ENCODE measurements at regions not wholly inside any gene's neighbourhood (a gene's known extent, or its start where the extent isn't known, plus 50 kb on each side); places are given as distances from the start of the nearest gene placed in this dataset.
"Not testable (repeated sequence)": the region's sequence is repeated elsewhere in the genome, so short reads cannot be mapped to it uniquely, and the experiment has no call there.

- no peak for DNase-seq
These were observed 355.3 kb downstream of the FGFR2 start for GRCh38 chr10:121242741-121243608.

DNA sequence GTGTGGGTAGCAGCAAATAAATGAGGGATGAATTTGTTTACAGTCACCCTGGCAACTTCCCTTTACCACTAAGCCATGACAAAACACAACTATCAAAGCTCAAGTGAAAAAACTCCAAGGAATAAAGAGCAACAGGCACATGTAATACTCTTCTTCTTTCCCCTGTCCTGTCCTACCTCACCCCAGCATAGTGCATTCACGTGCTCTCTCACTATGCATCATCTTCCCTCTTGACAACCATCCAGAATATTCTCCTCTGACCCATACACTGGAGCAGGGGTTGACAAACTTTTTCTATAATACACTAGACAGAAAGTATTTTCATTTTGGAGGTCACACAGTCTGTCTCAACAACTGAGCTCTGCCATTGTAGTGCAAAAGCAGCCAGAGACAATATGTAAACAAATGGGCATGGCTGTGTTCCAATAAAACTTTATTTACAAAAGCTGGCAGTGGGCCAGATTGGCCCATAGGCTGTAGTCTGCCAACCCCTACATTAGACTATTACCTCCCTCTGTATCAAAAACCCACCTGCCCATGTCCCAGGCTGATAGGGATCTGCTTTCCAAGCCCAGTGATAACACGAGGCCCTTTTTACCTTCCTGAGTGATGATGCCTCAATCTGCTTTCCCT is 354.5 kb downstream of the FGFR2 start:
- no peak for DNase-seq

- peak; percentile 49 for DNase-seq
These were observed 353.4 kb downstream of the FGFR2 start for GRCh38 chr10:121244818-121245217.

GRCh38 chr10:121245754-121246153 is 352.5 kb downstream of the FGFR2 start:
- DNase-seq: no peak

DNA sequence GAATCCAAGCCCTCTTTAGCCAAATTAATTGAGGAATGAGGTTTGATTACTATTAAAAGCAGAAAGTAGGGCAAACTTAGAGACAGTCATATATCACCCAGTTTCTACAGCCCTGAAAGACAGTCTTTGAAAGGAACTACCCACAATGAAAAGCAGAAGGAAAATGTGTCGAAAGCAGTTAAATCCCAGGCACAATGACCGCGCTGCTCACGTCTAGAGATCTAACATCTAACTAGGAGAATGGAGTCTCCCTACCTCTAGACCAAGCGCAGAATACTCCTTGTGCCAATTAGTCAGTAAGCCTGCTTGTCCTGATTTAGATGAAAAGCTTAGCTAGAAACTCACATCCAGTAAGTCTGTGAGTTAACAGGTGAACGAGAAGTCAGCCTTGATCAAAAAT is 350.0 kb downstream of the FGFR2 start:
- no peak for DNase-seq

- DNase-seq: no peak
These were observed 347.1 kb downstream of the FGFR2 start for GRCh38 chr10:121250995-121251764.

DNA sequence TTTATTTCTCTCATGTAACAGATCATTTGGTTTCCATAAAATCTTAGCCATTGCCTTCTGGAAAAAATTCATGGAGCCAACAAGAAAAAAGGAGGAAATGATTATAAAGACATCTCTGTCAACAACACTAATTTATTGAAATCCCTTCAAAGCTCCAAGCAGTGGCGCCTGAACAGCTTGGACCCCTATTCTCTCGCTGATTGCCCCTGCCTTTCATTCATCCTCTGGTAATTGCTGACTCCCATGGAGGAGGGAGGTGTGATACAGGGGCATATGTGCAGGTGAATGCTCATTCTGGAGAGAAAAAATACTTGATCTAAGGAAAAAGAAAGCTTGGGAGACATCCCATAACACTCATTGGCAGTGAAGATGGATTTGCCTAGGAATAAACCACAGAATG is 345.5 kb downstream of the FGFR2 start:
- DNase-seq: no peak

- DNase-seq: peak; percentile 2
These were observed 337.9 kb downstream of the FGFR2 start for GRCh38 chr10:121260377-121260776.

GRCh38 chr10:121261665-121262064 is 336.6 kb downstream of the FGFR2 start:
- no peak for DNase-seq

GRCh38 chr10:121262774-121263430 is 335.3 kb downstream of the FGFR2 start:
- DNase-seq: no peak

GRCh38 chr10:121263431-121263783 is 334.8 kb downstream of the FGFR2 start:
- DNase-seq: no peak

DNA sequence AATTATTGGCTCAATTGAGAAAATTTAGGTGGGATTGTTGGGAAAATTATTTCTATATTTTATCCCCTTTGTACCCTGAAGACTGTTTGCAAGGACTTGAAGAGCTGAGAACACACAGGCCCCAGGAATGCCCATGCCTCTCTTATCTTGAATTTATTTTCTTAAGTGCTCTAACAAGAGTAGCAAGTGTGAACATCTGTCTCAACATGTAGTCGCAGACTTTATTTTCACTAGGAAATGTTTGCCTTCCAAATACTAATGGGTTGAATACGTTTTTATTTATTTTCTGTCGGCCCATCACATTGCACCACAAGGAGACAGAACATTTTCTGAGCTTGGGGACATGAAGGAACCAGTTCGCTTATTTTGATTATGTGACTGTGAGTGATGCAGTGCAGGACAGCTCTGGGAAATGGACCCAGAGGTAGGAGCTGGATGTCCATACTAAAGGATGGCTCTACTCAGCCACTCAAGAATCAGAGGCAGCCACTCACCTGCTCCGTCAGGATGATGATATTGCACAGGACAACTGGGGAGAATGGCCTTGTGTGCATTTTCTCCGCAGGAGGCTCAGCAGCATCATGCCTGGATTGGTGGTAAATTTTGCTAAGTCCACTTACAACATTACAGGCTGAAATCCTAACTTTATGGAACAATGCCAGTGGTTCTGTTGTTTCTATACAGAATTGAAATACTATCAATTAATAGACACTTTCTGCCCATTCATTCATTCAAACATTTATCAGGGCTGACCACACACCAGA is 332.7 kb downstream of the FGFR2 start:
- no peak for DNase-seq

DNA sequence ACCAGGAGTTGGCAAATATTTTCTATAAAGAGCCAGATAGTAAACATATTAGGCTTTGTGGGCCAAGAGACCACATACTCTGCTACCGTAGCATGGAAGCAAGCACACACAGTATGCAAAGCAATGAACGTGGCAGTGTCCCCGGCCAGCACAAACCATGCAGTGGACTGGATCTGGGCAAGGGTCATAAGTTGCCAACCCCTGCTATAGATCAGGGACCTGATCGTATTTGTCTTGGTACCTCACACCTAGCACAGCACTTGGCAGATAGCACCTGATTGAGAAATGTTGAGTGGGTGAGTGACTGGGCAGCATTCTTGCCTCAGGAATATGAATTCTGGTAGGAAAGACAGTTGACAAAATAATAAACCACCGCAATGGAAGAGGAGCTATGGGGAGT is 331.9 kb downstream of the FGFR2 start:
- DNase-seq: no peak

- DNase-seq: no peak
These were observed 330.8 kb downstream of the FGFR2 start for GRCh38 chr10:121267236-121268003.

GRCh38 chr10:121268363-121268762 is 329.9 kb downstream of the FGFR2 start:
- DNase-seq: no peak

DNA sequence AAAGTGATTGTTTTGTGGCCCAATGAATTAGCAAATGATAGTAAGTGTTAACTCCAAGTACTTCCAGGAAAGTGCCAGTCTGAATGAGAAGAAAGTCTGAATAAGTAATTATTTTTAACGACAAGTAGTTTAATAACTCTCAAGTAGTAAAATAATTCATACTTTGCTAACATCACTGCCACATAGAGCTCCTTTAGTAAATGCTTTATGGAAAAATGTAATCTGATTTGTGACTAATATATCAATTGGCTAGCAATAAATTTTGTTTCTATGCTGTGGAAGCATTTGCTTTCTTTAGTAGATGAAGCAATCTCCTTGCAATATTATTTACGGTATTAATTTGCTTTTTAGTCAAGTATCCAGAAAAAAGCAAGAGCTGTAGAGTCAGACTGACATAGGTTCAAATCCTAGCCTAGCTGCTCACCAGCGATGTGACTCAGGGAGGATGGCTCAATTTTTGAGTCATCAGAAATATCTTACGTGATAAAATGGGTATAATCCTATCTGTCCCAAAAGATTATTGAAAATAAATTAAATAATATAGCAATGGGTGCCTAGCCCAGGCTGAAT is 329.3 kb downstream of the FGFR2 start:
- DNase-seq: no peak

DNA sequence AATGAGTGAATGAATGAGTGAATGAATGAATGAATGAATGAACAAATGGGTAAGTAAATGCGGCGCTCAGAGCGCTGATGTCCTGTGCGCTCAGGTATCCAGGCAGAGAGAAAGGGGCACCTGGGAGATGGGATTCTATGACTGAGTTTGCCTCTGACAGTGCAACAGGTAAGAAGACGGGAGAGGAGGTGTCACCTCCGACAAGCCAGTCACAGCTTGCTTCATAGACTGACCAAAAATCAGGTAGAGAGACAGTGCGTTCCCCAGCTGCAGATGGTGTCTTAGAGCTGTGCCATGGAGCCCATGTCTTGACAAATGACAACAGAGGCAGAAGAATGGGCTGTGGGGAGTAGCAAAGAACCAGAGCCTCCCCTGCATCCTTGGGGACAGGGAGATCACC is 327.3 kb downstream of the FGFR2 start:
- no peak for DNase-seq

DNA sequence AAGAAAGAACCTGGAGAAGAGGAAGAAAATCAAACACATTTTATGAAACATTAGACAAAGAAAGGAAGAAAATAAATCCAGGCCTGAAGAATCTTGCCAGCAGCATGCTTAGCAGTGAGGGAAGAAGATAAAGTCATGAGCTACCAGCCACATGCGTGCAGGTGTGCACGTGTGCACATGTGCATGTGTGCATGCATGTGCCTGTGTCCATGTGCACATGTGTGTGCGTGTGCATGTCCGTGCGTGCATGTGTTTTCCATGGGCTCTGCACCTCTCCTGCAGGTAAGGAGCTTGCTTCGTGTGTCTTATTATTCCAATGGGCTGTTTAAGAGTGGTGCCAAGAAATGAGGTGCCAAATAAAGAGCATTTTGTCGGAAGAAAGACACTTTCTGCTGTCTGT is 322.2 kb downstream of the FGFR2 start:
- DNase-seq: no peak

DNA sequence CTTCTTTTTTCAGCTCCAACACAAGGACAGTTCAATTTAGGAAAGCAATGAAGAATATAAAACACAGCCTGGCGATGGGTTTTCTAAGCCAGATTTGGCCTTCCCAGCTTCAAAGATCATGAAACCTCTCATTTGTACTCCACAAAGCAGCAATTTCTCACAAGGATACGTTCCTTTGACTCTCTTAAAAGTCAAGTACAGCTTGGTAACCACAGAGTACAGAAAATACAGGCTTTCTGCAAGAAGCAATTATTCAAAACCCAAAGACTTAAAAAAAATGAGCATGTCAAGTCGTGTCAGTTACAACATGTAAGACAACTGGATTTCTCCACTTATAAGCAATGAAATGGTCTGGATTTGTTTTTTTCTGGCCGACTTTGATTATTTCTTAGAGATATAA is 321.4 kb downstream of the FGFR2 start:
- no peak for DNase-seq

- not testable (repeated sequence) for DNase-seq
These were observed 319.9 kb downstream of the FGFR2 start for GRCh38 chr10:121278386-121278785.

GRCh38 chr10:121281576-121281975 is 316.7 kb downstream of the FGFR2 start:
- DNase-seq: no peak
